ENCODE measurements at regions not wholly inside any gene's neighbourhood (a gene's known extent, or its start where the extent isn't known, plus 50 kb on each side); places are given as distances from the start of the nearest gene placed in this dataset.

GRCh38 chr20:23197836-23198235 lies 111.7 kb upstream of the CD93 start:
- no peaks in the 10 kb centered on the region for H3K4me1 Mint-ChIP-seq
- H3K9me3 Mint-ChIP-seq = peaks cover 11% of the 10 kb centered on the region
- H3K36me3 Mint-ChIP-seq = no peaks in the 10 kb centered on the region
- DNase-seq (ENCODE audit: low spot score in 2 of 2, unreplicated experiment in 2 of 2) = no peak
- TF ChIP-seq, protein P1, sequence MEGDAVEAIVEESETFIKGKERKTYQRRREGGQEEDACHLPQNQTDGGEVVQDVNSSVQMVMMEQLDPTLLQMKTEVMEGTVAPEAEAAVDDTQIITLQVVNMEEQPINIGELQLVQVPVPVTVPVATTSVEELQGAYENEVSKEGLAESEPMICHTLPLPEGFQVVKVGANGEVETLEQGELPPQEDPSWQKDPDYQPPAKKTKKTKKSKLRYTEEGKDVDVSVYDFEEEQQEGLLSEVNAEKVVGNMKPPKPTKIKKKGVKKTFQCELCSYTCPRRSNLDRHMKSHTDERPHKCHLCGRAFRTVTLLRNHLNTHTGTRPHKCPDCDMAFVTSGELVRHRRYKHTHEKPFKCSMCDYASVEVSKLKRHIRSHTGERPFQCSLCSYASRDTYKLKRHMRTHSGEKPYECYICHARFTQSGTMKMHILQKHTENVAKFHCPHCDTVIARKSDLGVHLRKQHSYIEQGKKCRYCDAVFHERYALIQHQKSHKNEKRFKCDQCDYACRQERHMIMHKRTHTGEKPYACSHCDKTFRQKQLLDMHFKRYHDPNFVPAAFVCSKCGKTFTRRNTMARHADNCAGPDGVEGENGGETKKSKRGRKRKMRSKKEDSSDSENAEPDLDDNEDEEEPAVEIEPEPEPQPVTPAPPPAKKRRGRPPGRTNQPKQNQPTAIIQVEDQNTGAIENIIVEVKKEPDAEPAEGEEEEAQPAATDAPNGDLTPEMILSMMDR (IDR thresholded peaks at IDR 0.05; ENCODE audit: unreplicated experiment) = no peak
- peaks cover 57% of the 10 kb centered on the region for H3K27me3 Mint-ChIP-seq (ENCODE audit: low read depth)
- no peak overlapping the region for H3K27ac Mint-ChIP-seq
- H3K4me3 Mint-ChIP-seq = no peak overlapping the region

DNA sequence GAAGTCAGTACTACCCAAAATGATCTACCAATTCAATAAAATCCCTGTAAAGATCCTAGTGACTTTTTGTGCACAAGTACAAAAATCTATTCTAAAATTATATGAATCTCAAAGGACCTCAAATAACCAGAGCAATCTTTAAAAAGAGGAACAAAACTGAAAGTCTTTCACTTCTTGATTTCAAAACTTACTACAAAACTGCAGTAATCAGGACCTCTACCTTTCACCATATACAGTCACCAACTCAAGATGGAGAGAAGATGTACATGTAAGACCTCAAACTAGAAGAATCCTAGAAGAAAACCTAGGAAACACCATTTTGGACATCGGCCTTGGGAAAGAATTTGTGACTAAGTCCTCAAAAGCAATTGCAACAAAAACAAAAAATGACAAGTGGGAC lies 109.5 kb upstream of the CD93 start:
- Mint-ChIP-seq H3K36me3 (no peaks in the 10 kb centered on the region), H3K4me3 (no peak overlapping the region), H3K27me3 (ENCODE audit: low read depth) (peaks cover 48% of the 10 kb centered on the region), H3K27ac (no peak overlapping the region), H3K9me3 (peaks cover 11% of the 10 kb centered on the region), H3K4me1 (no peaks in the 10 kb centered on the region)
- TF ChIP-seq, protein P1 (IDR thresholded peaks at IDR 0.05; ENCODE audit: unreplicated experiment) = no peak
- no peak for DNase-seq (ENCODE audit: low spot score in 2 of 2, unreplicated experiment in 2 of 2)

DNA sequence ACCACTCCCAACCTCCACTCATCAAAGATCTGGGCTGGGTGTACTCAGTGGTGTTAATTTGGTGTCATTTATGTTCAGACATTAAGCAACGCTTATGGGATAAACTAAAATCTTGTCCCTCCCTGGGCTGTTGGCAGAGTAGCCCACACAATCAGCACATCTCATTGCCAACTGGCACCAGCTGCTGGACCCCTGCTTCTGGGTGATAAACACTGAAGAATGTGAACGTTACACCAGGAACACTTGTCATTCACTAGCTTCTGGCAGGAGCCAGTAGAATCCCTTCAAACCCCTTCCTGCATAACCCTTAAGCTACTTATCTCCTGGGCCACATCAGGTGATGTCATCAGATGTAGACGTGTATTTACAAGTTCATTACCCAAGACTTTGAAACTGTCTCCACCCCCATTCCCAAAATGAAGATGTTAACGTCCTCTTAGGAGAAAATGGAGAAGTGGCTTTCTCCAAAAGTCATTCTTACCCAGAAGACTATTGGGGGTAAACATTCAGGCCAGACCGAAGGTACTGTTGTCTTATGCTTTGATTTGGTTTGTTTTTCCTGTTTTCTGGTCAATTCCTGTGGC lies 107.8 kb upstream of the CD93 start:
- Mint-ChIP-seq H3K27me3 (ENCODE audit: low read depth) (peaks cover 35% of the 10 kb centered on the region), H3K9me3 (peaks cover 11% of the 10 kb centered on the region), H3K36me3 (no peaks in the 10 kb centered on the region), H3K4me1 (no peaks in the 10 kb centered on the region), H3K27ac (no peak overlapping the region), H3K4me3 (no peak overlapping the region)
- TF ChIP-seq, protein P1 (IDR thresholded peaks at IDR 0.05; ENCODE audit: unreplicated experiment) = no peak
- no peak for DNase-seq (ENCODE audit: low spot score in 2 of 2, unreplicated experiment in 2 of 2)

GRCh38 chr20:23192469-23192868 lies 106.3 kb upstream of the CD93 start:
- TF ChIP-seq, protein P1 (IDR thresholded peaks at IDR 0.05; ENCODE audit: unreplicated experiment) = no peak
- no peaks in the 10 kb centered on the region for H3K4me1 Mint-ChIP-seq
- H3K9me3 Mint-ChIP-seq = peaks cover 11% of the 10 kb centered on the region
- DNase-seq (ENCODE audit: low spot score in 2 of 2, unreplicated experiment in 2 of 2) = no peak
- H3K4me3 Mint-ChIP-seq = no peak overlapping the region
- no peaks in the 10 kb centered on the region for H3K36me3 Mint-ChIP-seq
- peaks cover 25% of the 10 kb centered on the region for H3K27me3 Mint-ChIP-seq (ENCODE audit: low read depth)
- H3K27ac Mint-ChIP-seq = no peak overlapping the region

DNA sequence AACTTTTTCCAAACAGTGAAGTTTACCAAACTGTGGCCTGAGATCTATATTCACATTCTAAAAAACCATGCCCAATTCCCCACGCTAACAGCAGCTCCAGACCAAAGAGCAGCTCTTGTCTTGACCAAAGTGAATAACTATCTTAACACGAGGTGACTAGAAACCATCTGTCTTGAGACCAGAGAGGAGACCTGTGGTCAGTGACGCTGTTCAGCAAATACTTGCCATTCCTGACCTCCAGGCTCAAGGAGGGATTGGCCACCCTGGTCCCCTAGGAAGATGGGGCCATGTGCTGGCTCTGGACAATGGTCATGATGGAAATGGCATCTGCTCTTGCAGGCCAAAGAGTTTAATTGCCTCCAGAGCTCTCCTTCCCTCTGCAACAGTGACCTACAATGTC lies 104.4 kb upstream of the CD93 start:
- Mint-ChIP-seq H3K36me3 (no peaks in the 10 kb centered on the region), H3K27ac (no peak overlapping the region), H3K4me3 (no peak overlapping the region), H3K27me3 (ENCODE audit: low read depth) (peaks cover 25% of the 10 kb centered on the region), H3K4me1 (no peaks in the 10 kb centered on the region), H3K9me3 (peaks cover under 1% of the 10 kb centered on the region)
- no peak for DNase-seq (ENCODE audit: low spot score in 2 of 2, unreplicated experiment in 2 of 2)
- TF ChIP-seq, protein P1 (IDR thresholded peaks at IDR 0.05; ENCODE audit: unreplicated experiment) = no peak

DNA sequence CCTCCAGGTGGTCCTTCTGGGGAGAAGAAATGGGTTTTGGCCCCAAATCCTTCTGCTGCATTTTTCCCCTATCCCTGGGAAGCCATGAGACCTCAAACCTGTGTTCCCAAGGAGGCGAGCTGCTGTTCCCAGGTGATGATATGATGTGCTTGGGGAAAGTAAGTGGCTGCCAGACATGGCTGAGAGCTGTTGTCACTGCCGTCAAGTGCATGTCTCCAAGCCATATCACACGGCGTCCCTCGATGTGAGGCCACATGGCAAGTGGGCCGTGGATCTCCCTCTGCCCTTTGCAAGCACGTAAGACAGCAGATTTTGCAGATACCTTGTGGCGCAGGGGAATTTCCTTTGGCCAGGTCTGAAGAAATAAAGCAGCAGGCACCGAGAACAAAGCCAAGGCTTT lies 103.7 kb upstream of the CD93 start:
- no peaks in the 10 kb centered on the region for H3K4me1 Mint-ChIP-seq
- H3K9me3 Mint-ChIP-seq = peaks cover 1% of the 10 kb centered on the region
- H3K27me3 Mint-ChIP-seq (ENCODE audit: low read depth) = peaks cover 25% of the 10 kb centered on the region
- H3K4me3 Mint-ChIP-seq = no peak overlapping the region
- TF ChIP-seq, protein P1 (IDR thresholded peaks at IDR 0.05; ENCODE audit: unreplicated experiment) = no peak
- H3K36me3 Mint-ChIP-seq = no peaks in the 10 kb centered on the region
- H3K27ac Mint-ChIP-seq = no peak overlapping the region
- DNase-seq (ENCODE audit: low spot score in 2 of 2, unreplicated experiment in 2 of 2) = no peak

Data from mesothelial cell of epicardium (in vitro differentiated cells).